DOHH2 (cell line): ENCODE measurements at regions not wholly inside any gene's neighbourhood (a gene's known extent, or its start where the extent isn't known, plus 50 kb on each side); places are given as distances from the start of the nearest gene placed in this dataset.
"Not testable (repeated sequence)": the region's sequence is repeated elsewhere in the genome, so short reads cannot be mapped to it uniquely, and the experiment has no call there.

Experiments used
- EZH2phosphoT487 ChIP-seq: fragments of 200-600 bp; sonication (generic); IDR thresholded peaks from 2 replicates; pipeline ENCODE4 v1.6.1; 2017; ENCODE audit warnings: borderline replicate concordance, mild to moderate bottlenecking, antibody characterized with exemption, low read length, moderate library complexity, mixed read lengths
- TF ChIP-seq, protein P1 (sequence below): fragments of 200-600 bp; sonication (generic); IDR thresholded peaks from one replicate; pipeline ENCODE4 v1.5.1; 2014; ENCODE audit warnings: antibody characterized with exemption, mild to moderate bottlenecking, low read depth, low read length; ENCODE audit not compliant: poor library complexity, severe bottlenecking

DNA sequence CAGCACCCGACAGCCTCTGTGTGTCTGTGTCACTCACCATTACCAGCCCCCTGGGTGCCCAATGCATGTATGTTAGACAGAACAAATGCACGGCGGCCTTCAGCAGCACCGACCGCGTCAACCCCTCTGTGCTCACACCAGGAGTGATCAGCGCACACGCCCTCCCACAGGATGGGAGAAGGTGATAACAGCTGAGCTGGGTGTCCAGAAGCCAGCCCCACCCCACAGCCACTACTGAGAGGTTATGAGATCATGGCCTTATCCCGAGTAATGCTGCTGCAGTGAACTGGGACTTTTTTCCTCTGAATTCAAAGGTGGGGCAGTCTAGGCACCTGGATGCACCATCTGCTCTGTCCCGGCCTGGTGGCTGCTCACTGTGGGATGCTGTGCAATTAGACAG is 80.9 kb upstream of the SAMD11 start:
- TF ChIP-seq, protein P1, sequence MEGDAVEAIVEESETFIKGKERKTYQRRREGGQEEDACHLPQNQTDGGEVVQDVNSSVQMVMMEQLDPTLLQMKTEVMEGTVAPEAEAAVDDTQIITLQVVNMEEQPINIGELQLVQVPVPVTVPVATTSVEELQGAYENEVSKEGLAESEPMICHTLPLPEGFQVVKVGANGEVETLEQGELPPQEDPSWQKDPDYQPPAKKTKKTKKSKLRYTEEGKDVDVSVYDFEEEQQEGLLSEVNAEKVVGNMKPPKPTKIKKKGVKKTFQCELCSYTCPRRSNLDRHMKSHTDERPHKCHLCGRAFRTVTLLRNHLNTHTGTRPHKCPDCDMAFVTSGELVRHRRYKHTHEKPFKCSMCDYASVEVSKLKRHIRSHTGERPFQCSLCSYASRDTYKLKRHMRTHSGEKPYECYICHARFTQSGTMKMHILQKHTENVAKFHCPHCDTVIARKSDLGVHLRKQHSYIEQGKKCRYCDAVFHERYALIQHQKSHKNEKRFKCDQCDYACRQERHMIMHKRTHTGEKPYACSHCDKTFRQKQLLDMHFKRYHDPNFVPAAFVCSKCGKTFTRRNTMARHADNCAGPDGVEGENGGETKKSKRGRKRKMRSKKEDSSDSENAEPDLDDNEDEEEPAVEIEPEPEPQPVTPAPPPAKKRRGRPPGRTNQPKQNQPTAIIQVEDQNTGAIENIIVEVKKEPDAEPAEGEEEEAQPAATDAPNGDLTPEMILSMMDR = not testable (repeated sequence)
- not testable (repeated sequence) for TF ChIP-seq EZH2phosphoT487
